ENCODE measurements at regions not wholly inside any gene's neighbourhood (a gene's known extent, or its start where the extent isn't known, plus 50 kb on each side); places are given as distances from the start of the nearest gene placed in this dataset.

DNA sequence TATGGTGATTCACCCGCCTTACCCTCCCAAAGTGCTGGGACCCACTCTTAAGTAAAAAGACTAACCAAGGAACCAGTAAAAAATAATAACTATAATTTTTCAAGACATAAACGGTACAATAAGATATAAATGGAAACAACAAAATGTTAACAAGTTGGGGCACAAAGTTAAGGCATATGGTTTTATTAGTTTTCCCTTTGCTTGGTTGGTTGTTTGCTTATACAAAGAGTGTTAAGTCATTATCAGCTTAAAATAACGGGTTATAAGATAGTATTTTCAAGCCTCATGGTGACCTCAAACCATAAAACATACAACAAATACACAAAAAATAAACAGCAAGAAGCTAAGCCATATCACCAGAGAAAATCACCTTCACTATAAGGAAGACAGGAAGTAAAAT, 406.1 kb downstream of the SEC23A start (continued):
- TF ChIP-seq, protein P1, sequence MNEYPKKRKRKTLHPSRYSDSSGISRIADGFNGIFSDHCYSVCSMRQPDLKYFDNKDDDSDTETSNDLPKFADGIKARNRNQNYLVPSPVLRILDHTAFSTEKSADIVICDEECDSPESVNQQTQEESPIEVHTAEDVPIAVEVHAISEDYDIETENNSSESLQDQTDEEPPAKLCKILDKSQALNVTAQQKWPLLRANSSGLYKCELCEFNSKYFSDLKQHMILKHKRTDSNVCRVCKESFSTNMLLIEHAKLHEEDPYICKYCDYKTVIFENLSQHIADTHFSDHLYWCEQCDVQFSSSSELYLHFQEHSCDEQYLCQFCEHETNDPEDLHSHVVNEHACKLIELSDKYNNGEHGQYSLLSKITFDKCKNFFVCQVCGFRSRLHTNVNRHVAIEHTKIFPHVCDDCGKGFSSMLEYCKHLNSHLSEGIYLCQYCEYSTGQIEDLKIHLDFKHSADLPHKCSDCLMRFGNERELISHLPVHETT (tag by site-specific recombination; IDR thresholded peaks at IDR 0.05) = no peak

DNA sequence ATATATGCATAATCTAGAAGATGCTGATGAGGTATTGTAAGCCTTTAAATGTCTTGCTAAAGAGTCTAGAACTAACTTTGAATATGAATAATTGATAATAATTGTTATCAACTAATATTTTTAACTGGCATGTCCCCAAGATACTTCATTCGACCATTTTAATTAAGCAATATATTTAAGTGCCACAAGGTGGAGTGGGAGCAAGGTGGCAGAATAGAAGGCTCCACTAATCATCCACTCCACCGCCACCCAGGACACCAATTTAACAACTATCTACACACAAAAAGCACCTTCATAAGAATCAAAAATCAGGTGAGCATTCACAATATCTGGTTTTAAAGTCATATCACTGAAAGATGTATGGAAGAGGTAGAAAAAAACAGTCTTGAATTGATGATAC, 409.6 kb downstream of the SEC23A start:
- Histone ChIP-seq H3K4me3 (ENCODE audit: low read depth, low read length) (no peak overlapping the region), H3K36me3 (ENCODE audit: control insufficient read depth in 2 of 2, insufficient read depth in 1 of 2, low read length in 2 of 2) (no peaks in the 10 kb centered on the region), H3K27ac (ENCODE audit: extremely low read depth, low read depth, low read length) (no peak overlapping the region), H3K4me1 (ENCODE audit: control insufficient read depth, insufficient read depth, low read length) (no peaks in the 10 kb centered on the region), H3K9me3 (ENCODE audit: control insufficient read depth, insufficient read depth, low read depth, low read length) (no peaks in the 10 kb centered on the region)
- no peak for TF ChIP-seq ZNF510 (tag by site-specific recombination; IDR thresholded peaks at IDR 0.05; ENCODE audit: insufficient replicate concordance)
- no peak for TF ChIP-seq ZNF580 (tag by site-specific recombination; IDR thresholded peaks at IDR 0.05)
- TF ChIP-seq ZNF157 (tag by site-specific recombination; IDR thresholded peaks at IDR 0.05) = no peak
- TF ChIP-seq ZBTB48 (tag by site-specific recombination; IDR thresholded peaks at IDR 0.05) = no peak
- no peak for TF ChIP-seq ZNF558 (tag by site-specific recombination; IDR thresholded peaks at IDR 0.05)
- no peak for TF ChIP-seq ZNF138 (tag by site-specific recombination; IDR thresholded peaks at IDR 0.05; ENCODE audit: borderline replicate concordance)
- TF ChIP-seq MZF1 (tag by site-specific recombination; IDR thresholded peaks at IDR 0.05; ENCODE audit: borderline replicate concordance) = no peak
- ChIA-PET CTCF (no interaction called here), POLR2A (no interaction called here)

GRCh38 chr14:38669027-38669426, 413.1 kb upstream of the CLEC14A start:
- no peaks in the 10 kb centered on the region for H3K36me3 ChIP-seq (ENCODE audit: control insufficient read depth in 2 of 2, insufficient read depth in 1 of 2, low read length in 2 of 2)
- TF ChIP-seq ZNF324 (tag by site-specific recombination; IDR thresholded peaks at IDR 0.05) (no peak), ZNF621 (tag by site-specific recombination; IDR thresholded peaks at IDR 0.05) (no peak), ZFHX2 (tag by site-specific recombination; conservative IDR thresholded peaks at IDR 0.05) (no peak), ZNF202 (tag by site-specific recombination; IDR thresholded peaks at IDR 0.05; ENCODE audit: borderline replicate concordance) (no peak), GLIS1 (tag by site-specific recombination; IDR thresholded peaks at IDR 0.05) (no peak), GLI2 (tag by site-specific recombination; IDR thresholded peaks at IDR 0.05; ENCODE audit: borderline replicate concordance, low read depth) (no peak), ZNF510 (tag by site-specific recombination; IDR thresholded peaks at IDR 0.05; ENCODE audit: insufficient replicate concordance) (no peak), ZNF623 (tag by site-specific recombination; IDR thresholded peaks at IDR 0.05) (no peak), ZNF473 (tag by site-specific recombination; IDR thresholded peaks at IDR 0.05) (no peak), GFI1B (tag by site-specific recombination; IDR thresholded peaks at IDR 0.05) (no peak), PRDM1 (tag by site-specific recombination; IDR thresholded peaks at IDR 0.05) (no peak), ZNF354C (tag by site-specific recombination; IDR thresholded peaks at IDR 0.05; ENCODE audit: borderline replicate concordance, low read depth) (no peak), KLF9 (tag by site-specific recombination; IDR thresholded peaks at IDR 0.05; ENCODE audit: low read depth) (no peak), ZNF133 (tag by site-specific recombination; IDR thresholded peaks at IDR 0.05) (no peak)
- TF ChIP-seq, protein P2, sequence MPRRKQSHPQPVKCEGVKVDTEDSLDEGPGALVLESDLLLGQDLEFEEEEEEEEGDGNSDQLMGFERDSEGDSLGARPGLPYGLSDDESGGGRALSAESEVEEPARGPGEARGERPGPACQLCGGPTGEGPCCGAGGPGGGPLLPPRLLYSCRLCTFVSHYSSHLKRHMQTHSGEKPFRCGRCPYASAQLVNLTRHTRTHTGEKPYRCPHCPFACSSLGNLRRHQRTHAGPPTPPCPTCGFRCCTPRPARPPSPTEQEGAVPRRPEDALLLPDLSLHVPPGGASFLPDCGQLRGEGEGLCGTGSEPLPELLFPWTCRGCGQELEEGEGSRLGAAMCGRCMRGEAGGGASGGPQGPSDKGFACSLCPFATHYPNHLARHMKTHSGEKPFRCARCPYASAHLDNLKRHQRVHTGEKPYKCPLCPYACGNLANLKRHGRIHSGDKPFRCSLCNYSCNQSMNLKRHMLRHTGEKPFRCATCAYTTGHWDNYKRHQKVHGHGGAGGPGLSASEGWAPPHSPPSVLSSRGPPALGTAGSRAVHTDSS (tag by site-specific recombination; IDR thresholded peaks at IDR 0.05) = no peak
- no peak overlapping the region for H3K27ac ChIP-seq (ENCODE audit: extremely low read depth, low read depth, low read length)
- no peak overlapping the region for H3K4me3 ChIP-seq (ENCODE audit: low read depth, low read length)
- no peaks in the 10 kb centered on the region for H3K9me3 ChIP-seq (ENCODE audit: control insufficient read depth, insufficient read depth, low read depth, low read length)
- H3K4me1 ChIP-seq (ENCODE audit: control insufficient read depth, insufficient read depth, low read length) = no peaks in the 10 kb centered on the region
- ChIA-PET CTCF (interaction anchor here (1.4 kb wide), 1 partner anchor 198 kb away, joined by 3 read pairs; no protein-coding TSS in a partner anchor), POLR2A (no interaction called here)

All from HEK293 (cell line).